GM23338 (cell line): ENCODE measurements at regions not wholly inside any gene's neighbourhood (a gene's known extent, or its start where the extent isn't known, plus 50 kb on each side); places are given as distances from the start of the nearest gene placed in this dataset.
"Not testable (repeated sequence)": the region's sequence is repeated elsewhere in the genome, so short reads cannot be mapped to it uniquely, and the experiment has no call there.

Experiments
- ATAC-seq: fragments of 200-7000 bp; cut with Tn5 transposase; 3 replicates; pipeline ENCODE4 v1.9.1; 2020
- DNase-seq: peaks from one replicate; pipeline ENCODE4 v3.0.0-alpha.2; 2015; ENCODE audit warnings: low spot score
- H2AFZ ChIP-seq: fragments of 200-600 bp; sonication (generic); 2 replicates; pipeline ENCODE4 v1.8.0; 2016; ENCODE audit warnings: antibody characterized with exemption, mild to moderate bottlenecking, moderate library complexity
- H3F3A ChIP-seq: fragments of 200-600 bp; sonication (generic); replicated peaks from 2 replicates; pipeline ENCODE4 v1.8.0; 2017; ENCODE audit warnings: antibody characterized with exemption, mixed run types, low read depth
- H3K27ac ChIP-seq: fragments of 200-600 bp; sonication (generic); 2 replicates; pipeline ENCODE4 v1.6.1; 2016; ENCODE audit warnings: low read depth
- H3K27me3 ChIP-seq: fragments of 200-600 bp; sonication (generic); 2 replicates; pipeline ENCODE4 v1.8.0; 2016; ENCODE audit warnings: mild to moderate bottlenecking, mixed run types, moderate library complexity; ENCODE audit not compliant: insufficient read depth
- H3K36me3 ChIP-seq: fragments of 200-600 bp; sonication (generic); 2 replicates; pipeline ENCODE4 v1.8.0; 2016; ENCODE audit warnings: mild to moderate bottlenecking; ENCODE audit not compliant: insufficient read depth
- H3K4me1 ChIP-seq: fragments of 200-600 bp; sonication (generic); 2 replicates; pipeline ENCODE4 v1.8.0; 2016; ENCODE audit warnings: mild to moderate bottlenecking, moderate library complexity; ENCODE audit not compliant: insufficient read depth
- H3K4me2 ChIP-seq: fragments of 200-600 bp; sonication (generic); 2 replicates; pipeline ENCODE4 v1.7.1; 2017; ENCODE audit warnings: mixed run types
- H3K4me3 ChIP-seq: fragments of 200-600 bp; sonication (generic); 2 replicates; pipeline ENCODE4 v1.6.1; 2016; ENCODE audit warnings: mixed run types
- H3K79me2 ChIP-seq: fragments of 200-600 bp; sonication (generic); replicated peaks from 2 replicates; pipeline ENCODE4 v1.8.0; 2017; ENCODE audit warnings: mild to moderate bottlenecking; ENCODE audit not compliant: insufficient read depth
- H3K9me2 ChIP-seq: fragments of 200-600 bp; sonication (generic); 2 replicates; pipeline ENCODE4 v1.8.0; 2017; ENCODE audit not compliant: insufficient read depth
- H4K20me1 ChIP-seq: fragments of 200-600 bp; sonication (generic); replicated peaks from 2 replicates; pipeline ENCODE4 v1.8.0; 2017; ENCODE audit warnings: mild to moderate bottlenecking; ENCODE audit not compliant: insufficient read depth
- H3K27ac Mint-ChIP-seq: 2 replicates; pipeline ENCODE4 v1.8.0; 2020; ENCODE audit warnings: inconsistent platforms, mild to moderate bottlenecking, moderate library complexity, mixed read lengths
- H3K27me3 Mint-ChIP-seq: 3 replicates; pipeline ENCODE4 v1.8.0; 2022; ENCODE audit warnings: low read depth, mild to moderate bottlenecking, moderate library complexity, mixed read lengths, inconsistent platforms; ENCODE audit not compliant: insufficient read depth, poor library complexity
- H3K36me3 Mint-ChIP-seq: 3 replicates; pipeline ENCODE4 v1.8.0; 2021; ENCODE audit warnings: low read depth, mild to moderate bottlenecking, inconsistent platforms, moderate library complexity, mixed read lengths
- H3K4me1 Mint-ChIP-seq: 3 replicates; pipeline ENCODE4 v1.8.0; 2020; ENCODE audit warnings: mild to moderate bottlenecking, inconsistent platforms, mixed read lengths
- H3K4me3 Mint-ChIP-seq: 3 replicates; pipeline ENCODE4 v1.8.0; 2021; ENCODE audit warnings: moderate library complexity, mild to moderate bottlenecking, inconsistent platforms, mixed read lengths
- H3K9me3 Mint-ChIP-seq: 3 replicates; pipeline ENCODE4 v1.8.0; 2020; ENCODE audit warnings: moderate library complexity, mild to moderate bottlenecking, inconsistent platforms, mixed read lengths
- CTCF ChIP-seq, 2 experiments: fragments of 200-600 bp in 1 of 2; sonication (generic) in 1 of 2; conservative IDR thresholded peaks; 2 replicates each; pipeline versions ENCODE4 v1.5.1 to v1.6.1; 2016 to 2017; ENCODE audit warnings: antibody characterized with exemption in 2 of 2, low read depth in 2 of 2, mild to moderate bottlenecking in 2 of 2, moderate library complexity in 1 of 2
- EZH2phosphoT487 ChIP-seq: fragments of 200-600 bp; sonication (generic); IDR thresholded peaks from one replicate; pipeline ENCODE4 v1.8.1; 2018; ENCODE audit warnings: antibody characterized with exemption; ENCODE audit not compliant: unreplicated experiment
- REST ChIP-seq: IDR thresholded peaks from one replicate; pipeline ENCODE4 v1.6.1; 2018; ENCODE audit warnings: antibody characterized with exemption; ENCODE audit not compliant: unreplicated experiment

- not testable (repeated sequence) for H3K4me1 ChIP-seq, H3K4me3 Mint-ChIP-seq, H3K79me2 ChIP-seq, H3F3A ChIP-seq, H4K20me1 ChIP-seq, H3K36me3 Mint-ChIP-seq, H3K4me2 ChIP-seq, H3K9me2 ChIP-seq, H3K27me3 ChIP-seq, H3K36me3 ChIP-seq, H3K27ac ChIP-seq, H3K27me3 Mint-ChIP-seq, H3K4me3 ChIP-seq, H3K9me3 Mint-ChIP-seq, H3K27ac Mint-ChIP-seq, H3K4me1 Mint-ChIP-seq
- peak; percentile 68 to 79 for TF ChIP-seq CTCF (conservative IDR thresholded peaks at IDR 0.05; ENCODE audit: low read depth in 2 of 2)
- peak; percentile 67 for ATAC-seq
- DNase-seq: peak; percentile 70
- 0 out of 2 replicates have a peak overlapping the region, but pooled peaks have one; percentile 88 for H2AFZ ChIP-seq
These were observed 177.6 kb downstream of the TM2D1 start for GRCh38 chr1:61547302-61547701.

GRCh38 chr1:61544870-61545269 is 180.1 kb downstream of the TM2D1 start:
- not testable (repeated sequence) for H3K79me2 ChIP-seq, H3K27me3 Mint-ChIP-seq, H3K4me1 Mint-ChIP-seq, H2AFZ ChIP-seq, H3K9me2 ChIP-seq, H3K4me1 ChIP-seq, H3K27me3 ChIP-seq, H3K36me3 ChIP-seq, H3K4me3 Mint-ChIP-seq, H3K36me3 Mint-ChIP-seq, DNase-seq, ATAC-seq, H3K27ac ChIP-seq, H3K4me3 ChIP-seq, H4K20me1 ChIP-seq, H3K9me3 Mint-ChIP-seq, H3K4me2 ChIP-seq, H3F3A ChIP-seq, H3K27ac Mint-ChIP-seq

- not testable (repeated sequence) for DNase-seq, H3F3A ChIP-seq, H3K4me3 Mint-ChIP-seq, H3K27me3 ChIP-seq, H3K27ac Mint-ChIP-seq, H3K4me3 ChIP-seq, H3K4me1 Mint-ChIP-seq, H4K20me1 ChIP-seq, H3K27ac ChIP-seq, H3K9me2 ChIP-seq, H3K36me3 ChIP-seq, H2AFZ ChIP-seq, H3K4me1 ChIP-seq, H3K79me2 ChIP-seq, H3K36me3 Mint-ChIP-seq, H3K4me2 ChIP-seq, H3K27me3 Mint-ChIP-seq, ATAC-seq, H3K9me3 Mint-ChIP-seq
These were observed 181.4 kb downstream of the TM2D1 start for GRCh38 chr1:61543498-61543897.

GRCh38 chr1:61539720-61540462 is 185.1 kb downstream of the TM2D1 start:
- peak; percentile 2 for DNase-seq
- peaks cover 9% of the 10 kb centered on the region for H3K4me1 ChIP-seq
- no peaks in the 10 kb centered on the region for H3K27me3 ChIP-seq
- no peaks in the 10 kb centered on the region for H3K27me3 Mint-ChIP-seq
- H3K79me2 ChIP-seq: no peaks in the 10 kb centered on the region
- peak overlapping the region; percentile 67; the same call in 1 of the 2 replicates for H2AFZ ChIP-seq
- H3K36me3 ChIP-seq: no peaks in the 10 kb centered on the region
- H3K4me3 Mint-ChIP-seq: no peak overlapping the region
- no peaks in the 10 kb centered on the region; the same call in 1 of the 3 replicates for H3K9me3 Mint-ChIP-seq
- H3F3A ChIP-seq: no peaks in the 10 kb centered on the region
- H3K4me2 ChIP-seq: no peak overlapping the region; the same call in 1 of the 2 replicates
- peaks cover 9% of the 10 kb centered on the region; the same call in 2 of the 3 replicates for H3K4me1 Mint-ChIP-seq
- no peaks in the 10 kb centered on the region for H4K20me1 ChIP-seq
- H3K36me3 Mint-ChIP-seq: no peaks in the 10 kb centered on the region
- no peaks in the 10 kb centered on the region for H3K9me2 ChIP-seq
- H3K27ac Mint-ChIP-seq: no peak overlapping the region
- no peak overlapping the region for H3K4me3 ChIP-seq
- H3K27ac ChIP-seq: no peak overlapping the region
- peak; percentile 74 for ATAC-seq
- TF ChIP-seq REST (no peak), EZH2phosphoT487 (no peak)
